Muscle of leg (tissue), 3 donors: ENCODE measurements at regions not wholly inside any gene's neighbourhood (a gene's known extent, or its start where the extent isn't known, plus 50 kb on each side); places are given as distances from the start of the nearest gene placed in this dataset.
"Not testable (repeated sequence)": the region's sequence is repeated elsewhere in the genome, so short reads cannot be mapped to it uniquely, and the experiment has no call there.

Experiments
- DNase-seq: peaks from one replicate; pipeline ENCODE4 v3.0.0; 2013
- H3K27ac ChIP-seq: one replicate; pipeline ENCODE4 v1.5.1; 2013; ENCODE audit warnings: mild to moderate bottlenecking, low read length, control low read depth
- H3K27me3 ChIP-seq: one replicate; pipeline ENCODE4 v1.6.1; 2013; ENCODE audit warnings: low read length; ENCODE audit not compliant: control insufficient read depth, insufficient read depth
- H3K36me3 ChIP-seq: one replicate; pipeline ENCODE4 v1.6.1; 2013; ENCODE audit warnings: low read length; ENCODE audit not compliant: control insufficient read depth, insufficient read depth
- H3K4me1 ChIP-seq: one replicate; pipeline ENCODE4 v1.6.1; 2013; ENCODE audit warnings: low read length; ENCODE audit not compliant: control insufficient read depth, insufficient read depth
- H3K4me3 ChIP-seq: one replicate; pipeline ENCODE4 v1.5.1; 2013; ENCODE audit warnings: low read length, control low read depth
- H3K9me3 ChIP-seq: replicated peaks from 2 replicates; pipeline ENCODE4 v1.6.1; 2013; ENCODE audit warnings: low read depth, low read length; ENCODE audit not compliant: control insufficient read depth
- WGBS: methylation state at CpG from one replicate; pipeline ENCODE4 v1.1.5; 2013; ENCODE audit warnings: missing lambda C conversion rate; ENCODE audit not compliant: insufficient coverage; 5-methylcytosine and 5-hydroxymethylcytosine counted together

DNA sequence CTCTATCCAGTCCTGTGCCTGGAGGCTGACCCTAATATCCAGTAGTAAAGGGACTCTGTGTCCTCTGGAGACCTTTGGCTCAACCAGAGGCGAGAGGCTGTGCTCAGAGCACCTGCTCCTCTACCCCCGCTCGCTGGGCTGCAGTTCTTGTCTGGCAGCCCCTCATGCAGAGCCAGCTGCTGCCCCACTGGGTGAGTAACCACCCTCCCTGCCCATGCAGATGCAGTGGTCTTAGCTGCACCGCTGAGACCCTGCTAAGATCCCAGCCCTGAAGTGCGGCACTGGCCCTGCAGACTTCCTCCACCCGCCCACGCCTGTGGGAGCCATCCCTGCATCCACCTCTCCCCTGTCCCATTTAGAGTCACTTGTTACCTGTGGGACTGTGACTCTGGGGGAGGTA lies 347.5 kb upstream of the SFSWAP start:
- Histone ChIP-seq H3K9me3 (no peaks in the 10 kb centered on the region), H3K36me3 (no peaks in the 10 kb centered on the region), H3K4me1 (no peaks in the 10 kb centered on the region), H3K27ac (no peak overlapping the region), H3K4me3 (no peak overlapping the region), H3K27me3 (peaks cover 2% of the 10 kb centered on the region)
- no peak for DNase-seq
- 85% methylated on average over 4 of the region's 7 CpGs for WGBS

DNA sequence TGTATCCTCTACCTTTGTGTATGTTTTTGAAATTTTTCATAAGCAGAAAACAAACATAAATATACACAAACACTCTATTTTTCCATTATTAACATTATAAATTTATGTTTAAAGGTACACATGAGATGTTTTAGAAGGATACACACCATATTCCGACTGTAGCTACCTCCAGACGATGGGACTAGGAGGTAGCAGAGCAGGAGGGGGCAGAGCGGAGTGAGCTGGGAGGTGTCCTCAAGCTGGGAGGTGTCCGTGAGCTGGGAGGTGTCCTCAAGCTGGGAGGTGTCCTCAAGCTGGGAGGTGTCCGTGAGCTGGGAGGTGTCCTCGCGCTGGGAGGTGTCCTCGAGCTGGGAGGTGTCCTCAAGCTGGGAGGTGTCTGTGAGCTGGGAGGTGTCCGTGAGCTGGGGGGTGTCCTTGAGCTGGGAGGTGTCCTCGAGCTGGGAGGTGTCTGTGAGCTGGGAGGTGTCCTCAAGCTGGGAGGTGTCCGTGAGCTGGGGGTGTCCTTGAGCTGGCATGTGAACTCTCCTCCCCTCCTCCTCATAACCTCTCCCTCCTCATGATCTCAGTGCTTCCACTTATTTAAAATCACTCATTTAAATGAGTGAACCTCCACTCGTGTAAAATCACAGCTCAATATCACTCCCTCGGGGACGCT lies 346.9 kb upstream of the SFSWAP start:
- Histone ChIP-seq H3K4me1 (no peaks in the 10 kb centered on the region), H3K27ac (no peak overlapping the region), H3K4me3 (no peak overlapping the region), H3K27me3 (peaks cover 2% of the 10 kb centered on the region), H3K36me3 (no peaks in the 10 kb centered on the region), H3K9me3 (no peaks in the 10 kb centered on the region)
- WGBS: 65% methylated on average over 9 of the region's 14 CpGs
- no peak for DNase-seq

DNA sequence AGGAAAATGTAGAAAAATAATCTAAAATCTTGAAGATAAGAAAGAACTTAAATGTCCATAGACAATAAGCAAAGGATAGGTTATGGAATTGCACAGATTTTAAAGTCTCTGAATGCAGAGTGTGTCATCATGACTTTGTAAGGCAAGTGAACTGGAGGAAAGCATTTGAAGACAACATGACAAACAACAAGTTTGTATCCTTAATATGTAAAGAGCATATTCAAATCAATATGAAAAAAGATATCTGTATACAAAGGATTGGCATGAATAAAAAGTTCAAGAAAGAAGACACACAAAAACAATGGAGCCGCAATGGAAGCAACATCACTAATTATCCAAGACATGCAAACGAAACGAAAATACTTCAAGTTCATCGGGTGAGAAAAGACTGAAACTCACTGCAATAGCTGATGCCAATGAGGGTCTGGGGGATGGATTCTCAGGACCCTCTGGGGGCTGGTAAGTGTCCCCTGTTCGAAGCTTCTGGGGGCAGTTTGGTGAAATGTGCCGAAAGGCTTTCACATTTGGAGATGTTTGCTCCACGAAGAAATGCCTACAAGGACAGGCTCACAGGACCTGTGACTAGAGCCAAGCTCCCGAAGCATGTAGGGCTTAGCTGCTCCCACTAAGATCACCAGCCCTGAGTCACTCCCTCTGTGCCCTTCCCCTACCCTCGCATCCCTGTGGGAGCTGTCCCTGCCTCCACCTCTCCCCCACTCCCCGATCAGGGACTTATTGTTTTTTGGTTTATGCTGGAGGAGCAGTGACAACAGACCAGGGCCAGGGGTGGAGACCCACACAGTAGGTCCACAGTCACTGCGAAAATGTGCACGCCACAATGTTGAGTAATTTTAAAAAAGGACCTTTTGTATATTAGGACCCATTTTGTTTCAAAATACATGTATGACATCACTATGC lies 345.7 kb upstream of the SFSWAP start:
- 77% methylated on average over 4 of the region's 12 CpGs for WGBS
- Histone ChIP-seq H3K27me3 (peaks cover 2% of the 10 kb centered on the region), H3K27ac (no peak overlapping the region), H3K36me3 (no peaks in the 10 kb centered on the region), H3K4me3 (no peak overlapping the region), H3K9me3 (no peaks in the 10 kb centered on the region), H3K4me1 (no peaks in the 10 kb centered on the region)
- no peak for DNase-seq

DNA sequence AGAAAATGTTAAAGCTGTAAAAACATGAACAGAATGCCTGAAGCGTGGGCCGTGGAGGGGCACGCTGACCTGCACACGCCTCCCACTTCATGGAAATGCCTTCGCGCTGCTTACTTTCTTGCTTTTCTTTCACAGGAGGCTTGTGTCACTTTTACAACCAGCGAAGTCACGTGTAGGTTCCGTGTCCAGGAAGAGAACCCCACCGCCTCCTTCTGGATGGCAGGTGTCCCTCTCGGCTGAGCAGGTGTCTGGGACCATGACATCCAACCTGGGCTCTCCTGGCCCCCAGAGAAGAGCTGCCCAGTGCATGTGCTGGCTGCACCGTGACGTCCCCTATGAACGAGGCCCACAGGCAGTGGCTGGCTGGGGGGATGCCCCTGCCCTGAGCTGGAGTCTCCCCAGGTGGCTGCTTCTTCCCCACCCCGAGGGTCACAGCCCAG lies 345.0 kb upstream of the SFSWAP start:
- peaks cover 2% of the 10 kb centered on the region for H3K27me3 ChIP-seq
- 73% methylated on average over 15 of the region's 15 CpGs for WGBS
- no peaks in the 10 kb centered on the region for H3K36me3 ChIP-seq
- H3K4me3 ChIP-seq: no peak overlapping the region
- no peaks in the 10 kb centered on the region for H3K4me1 ChIP-seq
- H3K27ac ChIP-seq: no peak overlapping the region
- H3K9me3 ChIP-seq: no peaks in the 10 kb centered on the region
- DNase-seq: no peak

DNA sequence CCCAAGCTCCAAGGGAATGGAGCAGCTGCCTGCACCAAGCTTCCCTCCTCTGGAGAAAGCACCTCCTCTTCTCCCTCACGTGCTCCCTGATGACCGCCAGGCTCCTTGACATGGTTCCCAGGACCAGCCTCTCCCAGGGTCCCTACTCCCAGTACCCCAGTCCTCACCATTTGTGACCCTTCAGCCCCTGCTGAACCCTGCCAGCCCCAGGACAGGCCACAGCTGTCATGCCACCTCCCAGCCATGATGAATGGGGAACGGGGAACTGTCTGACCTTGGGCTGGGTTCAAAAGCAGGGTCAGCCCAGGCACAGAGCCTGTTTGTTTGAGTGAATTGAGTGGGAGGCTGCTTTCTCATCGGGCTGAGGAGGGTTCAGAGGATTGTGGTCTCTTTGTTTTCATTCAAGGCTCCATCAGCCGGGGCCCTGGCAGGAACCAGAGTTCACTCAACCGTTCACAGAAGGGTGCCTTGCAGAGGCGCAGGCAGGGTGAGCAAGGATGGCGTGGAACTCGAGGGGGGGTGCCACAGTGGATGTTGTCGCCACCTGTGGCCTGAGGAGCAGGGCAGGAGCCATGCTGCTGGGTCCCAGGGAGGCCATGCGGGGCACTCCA lies 344.5 kb upstream of the SFSWAP start:
- Histone ChIP-seq H3K4me3 (no peak overlapping the region), H3K36me3 (no peaks in the 10 kb centered on the region), H3K27me3 (peaks cover 2% of the 10 kb centered on the region), H3K4me1 (no peaks in the 10 kb centered on the region), H3K27ac (no peak overlapping the region), H3K9me3 (no peaks in the 10 kb centered on the region)
- 64% methylated on average over 10 of the region's 11 CpGs for WGBS
- DNase-seq: no peak

DNA sequence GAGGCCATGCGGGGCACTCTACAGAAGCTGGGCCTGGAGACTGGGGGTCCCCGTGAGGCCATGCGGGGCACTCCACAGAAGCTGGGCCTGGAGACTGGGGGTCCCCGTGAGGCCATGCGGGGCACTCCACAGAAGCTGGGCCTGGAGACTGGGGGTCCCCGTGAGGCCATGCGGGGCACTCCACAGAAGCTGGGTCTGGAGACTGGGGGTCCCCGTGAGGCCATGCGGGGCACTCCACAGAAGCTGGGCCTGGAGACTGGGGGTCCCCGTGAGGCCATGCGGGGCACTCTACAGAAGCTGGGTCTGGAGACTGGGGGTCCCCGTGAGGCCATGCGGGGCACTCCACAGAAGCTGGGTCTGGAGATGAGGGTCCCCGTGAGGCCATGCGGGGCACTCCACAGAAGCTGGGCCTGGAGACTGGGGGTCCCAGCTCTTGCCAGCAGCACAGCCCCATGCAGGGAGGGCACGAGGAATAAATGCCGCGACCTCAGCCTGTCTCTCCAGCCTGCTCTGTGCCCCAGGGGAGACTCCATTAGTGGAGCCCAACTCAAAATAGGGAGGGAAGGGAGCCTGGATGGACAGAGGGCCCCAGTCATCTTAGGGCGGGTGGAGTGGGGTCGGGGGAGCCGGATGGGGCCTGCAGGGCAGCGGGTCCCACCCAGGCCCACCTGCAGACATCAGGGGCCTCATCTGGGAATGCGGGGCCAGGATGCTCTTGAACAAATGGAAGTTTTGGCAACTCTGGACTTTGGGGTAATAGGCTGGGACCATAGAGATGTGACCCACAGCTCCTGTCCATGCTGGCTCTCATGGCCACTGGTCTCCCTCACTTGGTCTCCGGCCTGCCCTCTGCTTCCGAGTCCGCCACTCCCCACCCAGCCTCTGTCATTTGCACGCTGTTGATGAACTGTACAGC lies 343.6 kb upstream of the SFSWAP start:
- H3K9me3 ChIP-seq, H3K27ac ChIP-seq, H3K4me1 ChIP-seq, DNase-seq, H3K27me3 ChIP-seq, H3K4me3 ChIP-seq, H3K36me3 ChIP-seq: not testable (repeated sequence)
- WGBS: 76% methylated on average over 10 of the region's 27 CpGs

DNA sequence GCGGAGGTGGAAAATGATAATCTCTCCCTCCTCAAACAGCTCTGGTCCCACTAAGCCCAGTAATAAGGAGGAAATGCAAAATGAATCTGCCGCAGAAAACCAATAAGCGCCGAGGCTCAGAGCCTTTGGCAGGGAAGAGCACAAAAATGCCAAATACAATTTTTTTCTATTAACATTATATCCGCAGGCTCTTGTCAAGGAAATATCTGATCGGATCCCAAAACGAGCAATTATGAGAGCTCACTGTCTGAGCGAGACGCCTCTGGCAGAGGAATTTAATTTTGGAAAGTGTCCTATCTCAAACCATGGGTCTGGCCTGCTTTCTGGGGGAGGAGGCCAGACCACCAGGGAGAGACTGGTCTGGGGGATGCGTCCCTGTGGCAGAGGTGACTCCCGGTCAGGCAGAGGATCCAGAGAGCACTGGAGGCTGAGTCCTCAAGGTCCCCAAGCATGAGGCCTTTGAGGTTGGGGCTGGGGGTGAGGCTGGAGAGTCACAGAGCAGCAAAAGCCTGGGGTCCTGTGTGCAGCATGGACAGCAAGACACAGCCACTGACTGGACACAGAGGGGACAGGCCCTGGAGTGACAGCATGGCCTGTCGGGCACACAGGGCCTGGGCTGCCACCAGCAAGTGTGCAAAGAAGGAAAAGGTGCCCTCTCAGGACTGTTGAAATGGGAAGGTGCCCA lies 342.8 kb upstream of the SFSWAP start:
- no peaks in the 10 kb centered on the region for H3K4me1 ChIP-seq
- H3K36me3 ChIP-seq: no peaks in the 10 kb centered on the region
- 86% methylated on average over 8 of the region's 12 CpGs for WGBS
- no peaks in the 10 kb centered on the region for H3K27me3 ChIP-seq
- H3K9me3 ChIP-seq: no peaks in the 10 kb centered on the region
- no peak for DNase-seq
- H3K27ac ChIP-seq: no peak overlapping the region
- H3K4me3 ChIP-seq: no peak overlapping the region

DNA sequence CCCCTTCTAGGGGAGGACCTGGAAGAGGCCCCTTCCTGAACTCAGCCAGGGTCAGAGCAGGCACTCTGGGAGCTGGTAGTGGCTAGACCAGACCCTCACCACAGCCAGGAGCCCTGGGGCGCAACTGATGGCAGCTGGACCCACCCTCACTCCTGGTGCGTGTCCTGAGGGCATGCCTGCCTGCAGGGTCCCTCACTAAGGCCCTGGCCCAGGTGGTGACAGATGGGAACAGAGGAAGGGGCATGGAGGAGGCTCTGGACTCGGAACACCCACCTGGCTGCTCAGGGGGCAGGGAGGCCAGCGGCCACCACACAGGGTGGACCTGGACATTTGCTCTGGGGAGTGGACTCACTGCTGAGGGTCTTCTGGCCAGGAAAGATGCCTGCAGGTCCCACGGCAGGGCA lies 342.2 kb upstream of the SFSWAP start:
- H3K4me1 ChIP-seq: no peaks in the 10 kb centered on the region
- 89% methylated on average over 3 of the region's 5 CpGs for WGBS
- no peaks in the 10 kb centered on the region for H3K9me3 ChIP-seq
- DNase-seq: no peak
- H3K36me3 ChIP-seq: no peaks in the 10 kb centered on the region
- no peaks in the 10 kb centered on the region for H3K27me3 ChIP-seq
- no peak overlapping the region for H3K4me3 ChIP-seq
- no peak overlapping the region for H3K27ac ChIP-seq

DNA sequence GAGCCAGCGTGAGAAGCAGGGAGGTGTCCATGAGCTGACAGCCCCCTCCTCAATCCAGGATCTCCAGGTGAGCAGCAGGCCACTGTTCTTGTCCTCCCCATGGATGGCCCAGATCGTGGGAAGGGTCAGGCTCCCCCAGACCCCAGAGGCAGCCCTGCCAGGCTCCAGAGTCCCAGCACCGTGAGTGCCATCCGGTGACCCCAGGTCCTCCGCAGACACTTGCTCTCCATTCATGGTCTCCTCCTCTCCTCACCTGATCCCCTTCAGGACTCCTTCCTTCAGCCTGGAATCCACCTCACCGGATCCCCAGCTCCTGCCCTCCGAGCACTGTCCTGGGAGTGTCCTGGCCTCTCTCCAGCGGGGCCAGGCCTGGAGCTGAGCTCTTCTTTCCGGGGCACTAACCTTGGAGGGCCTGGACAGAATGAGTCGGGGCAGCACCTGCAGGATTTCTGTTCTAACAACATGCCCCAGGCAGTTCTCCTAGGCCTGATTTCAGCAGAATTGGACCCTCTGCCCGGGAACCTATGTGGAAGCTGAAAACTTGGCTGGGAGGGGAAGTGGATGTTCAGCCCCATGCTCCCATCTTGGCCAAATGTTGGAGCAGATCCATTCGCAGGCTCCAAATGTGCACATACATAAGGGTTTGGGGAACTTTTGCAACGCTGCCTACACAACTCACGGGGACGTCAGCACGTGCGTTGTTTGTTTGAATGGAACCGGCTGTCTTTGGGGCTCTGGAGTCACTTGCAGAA lies 341.6 kb upstream of the SFSWAP start:
- H3K4me1 ChIP-seq: no peaks in the 10 kb centered on the region
- H3K27ac ChIP-seq: no peak overlapping the region
- no peaks in the 10 kb centered on the region for H3K9me3 ChIP-seq
- H3K36me3 ChIP-seq: no peaks in the 10 kb centered on the region
- H3K4me3 ChIP-seq: no peak overlapping the region
- no peaks in the 10 kb centered on the region for H3K27me3 ChIP-seq
- WGBS: 85% methylated on average over 17 of the region's 18 CpGs
- no peak for DNase-seq
